Neural cell (in vitro differentiated cells): ENCODE measurements at regions not wholly inside any gene's neighbourhood (a gene's known extent, or its start where the extent isn't known, plus 50 kb on each side); places are given as distances from the start of the nearest gene placed in this dataset.
"Not testable (repeated sequence)": the region's sequence is repeated elsewhere in the genome, so short reads cannot be mapped to it uniquely, and the experiment has no call there.

ENCODE experiments used
- H2AFZ ChIP-seq: fragments of 200-600, 300-800 bp; sonication (generic), shearing (Covaris generic); 2 replicates; pipeline ENCODE4 v1.6.0; 2014; ENCODE audit warnings: low read depth, mild to moderate bottlenecking, antibody characterized with exemption, low read length, moderate library complexity
- H3F3A ChIP-seq: fragments of 200-600 bp; shearing (Covaris generic); 2 replicates; pipeline ENCODE4 v1.6.1; 2016; ENCODE audit warnings: mild to moderate bottlenecking, moderate library complexity, mixed read lengths, antibody characterized with exemption, low read length; ENCODE audit not compliant: insufficient read depth, poor library complexity, severe bottlenecking
- H3K27ac ChIP-seq: fragments of 200-600, 300-800 bp; sonication (generic), shearing (Covaris generic); 2 replicates; pipeline ENCODE4 v1.5.1; 2014; ENCODE audit warnings: mild to moderate bottlenecking, low read length, moderate library complexity
- H3K27me3 ChIP-seq: fragments of 300-800, 200-600 bp; sonication (generic), shearing (Covaris generic); 2 replicates; pipeline ENCODE4 v1.6.0; 2014; ENCODE audit warnings: mild to moderate bottlenecking, low read depth, low read length, moderate library complexity; ENCODE audit not compliant: insufficient read depth
- H3K36me3 ChIP-seq: fragments of 300-800, 200-600 bp; sonication (generic), shearing (Covaris generic); 2 replicates; pipeline ENCODE4 v1.5.1; 2014; ENCODE audit warnings: mild to moderate bottlenecking, antibody characterized with exemption, low read length, moderate library complexity; ENCODE audit not compliant: insufficient read depth
- H3K4me2 ChIP-seq: fragments of 300-800, 200-600 bp; sonication (generic), shearing (Covaris generic); 2 replicates; pipeline ENCODE4 v1.6.0; 2014; ENCODE audit warnings: mild to moderate bottlenecking, low read length
- H3K4me3 ChIP-seq: fragments of 300-800, 200-600 bp; sonication (generic), shearing (Covaris generic); 2 replicates; pipeline ENCODE4 v1.5.1; 2014; ENCODE audit warnings: mild to moderate bottlenecking, low read length, moderate library complexity
- H3K79me2 ChIP-seq: fragments of 200-600 bp; shearing (Covaris generic); replicated peaks from 2 replicates; pipeline ENCODE4 v1.6.0; 2014; ENCODE audit warnings: mild to moderate bottlenecking, low read length, moderate library complexity; ENCODE audit not compliant: insufficient read depth
- H3K9ac ChIP-seq: fragments of 300-800, 200-600 bp; sonication (generic), shearing (Covaris generic); 2 replicates; pipeline ENCODE4 v1.6.1; 2016; ENCODE audit warnings: mild to moderate bottlenecking, low read length, mixed read lengths
- H3K9me2 ChIP-seq: fragments of 200-600 bp; shearing (Covaris generic); 2 replicates; pipeline ENCODE4 v1.6.1; 2016; ENCODE audit warnings: mild to moderate bottlenecking, low read length, mixed read lengths; ENCODE audit not compliant: insufficient read depth
- H3K9me3 ChIP-seq: fragments of 200-600, 300-800 bp; sonication (generic), shearing (Covaris generic); 2 replicates; pipeline ENCODE4 v1.6.1; 2016; ENCODE audit warnings: mild to moderate bottlenecking, mixed run types, low read length, moderate library complexity, mixed read lengths
- H4K20me1 ChIP-seq: fragments of 200-600 bp; shearing (Covaris generic); 2 replicates; pipeline ENCODE4 v1.6.1; 2016; ENCODE audit warnings: mild to moderate bottlenecking, mixed run types; ENCODE audit not compliant: insufficient read depth
- CTCF ChIP-seq: fragments of 450-650 bp; IDR thresholded peaks from 2 replicates; pipeline ENCODE4 v1.5.1; 2014; ENCODE audit warnings: antibody characterized with exemption, mild to moderate bottlenecking, moderate library complexity; ENCODE audit not compliant: poor library complexity, severe bottlenecking
- EP300 ChIP-seq: fragments of 450-650 bp; conservative IDR thresholded peaks from 2 replicates; pipeline ENCODE4 v1.6.1; 2014; ENCODE audit warnings: antibody characterized with exemption, mild to moderate bottlenecking, moderate library complexity; ENCODE audit not compliant: poor library complexity, severe bottlenecking
- EZH2 ChIP-seq: fragments of 200-600, 300-800 bp; shearing (Covaris generic), sonication (generic); IDR thresholded peaks from 2 replicates; pipeline ENCODE4 v1.6.1; 2014; ENCODE audit warnings: antibody characterized with exemption, low read length, borderline replicate concordance, mild to moderate bottlenecking; ENCODE audit not compliant: insufficient read depth, poor library complexity, severe bottlenecking
- MXI1 ChIP-seq: fragments of 450-650 bp; conservative IDR thresholded peaks from 2 replicates; pipeline ENCODE4 v1.6.1; 2014; ENCODE audit warnings: antibody characterized with exemption, mild to moderate bottlenecking; ENCODE audit not compliant: poor library complexity, severe bottlenecking
- POLR2AphosphoS5 ChIP-seq: IDR thresholded peaks from 2 replicates; pipeline ENCODE4 v1.6.1; 2012
- RAD21 ChIP-seq: fragments of 450-650 bp; conservative IDR thresholded peaks from 2 replicates; pipeline ENCODE4 v1.6.1; 2014; ENCODE audit warnings: antibody characterized with exemption, mild to moderate bottlenecking, moderate library complexity
- SMC3 ChIP-seq: fragments of 450-650 bp; conservative IDR thresholded peaks from 2 replicates; pipeline ENCODE4 v1.6.1; 2014; ENCODE audit warnings: antibody characterized with exemption, mild to moderate bottlenecking, moderate library complexity; ENCODE audit not compliant: poor library complexity
- TAF1 ChIP-seq: IDR thresholded peaks from 2 replicates; pipeline ENCODE4 v1.6.1; 2012; ENCODE audit warnings: low read depth
- TF ChIP-seq, protein P1 (sequence below): IDR thresholded peaks from 2 replicates; pipeline ENCODE4 v1.6.1; 2012; ENCODE audit warnings: borderline replicate concordance

GRCh38 chr17:5770441-5771270, 186.3 kb upstream of the NLRP1 start:
- Histone ChIP-seq H3K9ac (peak overlapping the region; percentile 27), H3K79me2 (no peaks in the 10 kb centered on the region), H3K9me2 (no peaks in the 10 kb centered on the region), H3K36me3 (no peaks in the 10 kb centered on the region), H3K4me2 (no peak overlapping the region), H3K9me3 (no peaks in the 10 kb centered on the region), H3K27me3 (no peaks in the 10 kb centered on the region), H4K20me1 (no peaks in the 10 kb centered on the region), H3K27ac (peak overlapping the region; percentile 37), H2AFZ (peak overlapping the region; percentile 46), H3K4me3 (no peak overlapping the region), H3F3A (no peaks in the 10 kb centered on the region)
- TF ChIP-seq, protein P1, sequence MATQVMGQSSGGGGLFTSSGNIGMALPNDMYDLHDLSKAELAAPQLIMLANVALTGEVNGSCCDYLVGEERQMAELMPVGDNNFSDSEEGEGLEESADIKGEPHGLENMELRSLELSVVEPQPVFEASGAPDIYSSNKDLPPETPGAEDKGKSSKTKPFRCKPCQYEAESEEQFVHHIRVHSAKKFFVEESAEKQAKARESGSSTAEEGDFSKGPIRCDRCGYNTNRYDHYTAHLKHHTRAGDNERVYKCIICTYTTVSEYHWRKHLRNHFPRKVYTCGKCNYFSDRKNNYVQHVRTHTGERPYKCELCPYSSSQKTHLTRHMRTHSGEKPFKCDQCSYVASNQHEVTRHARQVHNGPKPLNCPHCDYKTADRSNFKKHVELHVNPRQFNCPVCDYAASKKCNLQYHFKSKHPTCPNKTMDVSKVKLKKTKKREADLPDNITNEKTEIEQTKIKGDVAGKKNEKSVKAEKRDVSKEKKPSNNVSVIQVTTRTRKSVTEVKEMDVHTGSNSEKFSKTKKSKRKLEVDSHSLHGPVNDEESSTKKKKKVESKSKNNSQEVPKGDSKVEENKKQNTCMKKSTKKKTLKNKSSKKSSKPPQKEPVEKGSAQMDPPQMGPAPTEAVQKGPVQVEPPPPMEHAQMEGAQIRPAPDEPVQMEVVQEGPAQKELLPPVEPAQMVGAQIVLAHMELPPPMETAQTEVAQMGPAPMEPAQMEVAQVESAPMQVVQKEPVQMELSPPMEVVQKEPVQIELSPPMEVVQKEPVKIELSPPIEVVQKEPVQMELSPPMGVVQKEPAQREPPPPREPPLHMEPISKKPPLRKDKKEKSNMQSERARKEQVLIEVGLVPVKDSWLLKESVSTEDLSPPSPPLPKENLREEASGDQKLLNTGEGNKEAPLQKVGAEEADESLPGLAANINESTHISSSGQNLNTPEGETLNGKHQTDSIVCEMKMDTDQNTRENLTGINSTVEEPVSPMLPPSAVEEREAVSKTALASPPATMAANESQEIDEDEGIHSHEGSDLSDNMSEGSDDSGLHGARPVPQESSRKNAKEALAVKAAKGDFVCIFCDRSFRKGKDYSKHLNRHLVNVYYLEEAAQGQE: no peak
- TF ChIP-seq SMC3 (no peak), CTCF (no peak), EZH2 (no peak), POLR2AphosphoS5 (no peak), RAD21 (no peak), EP300 (no peak), MXI1 (no peak), TAF1 (no peak)

DNA sequence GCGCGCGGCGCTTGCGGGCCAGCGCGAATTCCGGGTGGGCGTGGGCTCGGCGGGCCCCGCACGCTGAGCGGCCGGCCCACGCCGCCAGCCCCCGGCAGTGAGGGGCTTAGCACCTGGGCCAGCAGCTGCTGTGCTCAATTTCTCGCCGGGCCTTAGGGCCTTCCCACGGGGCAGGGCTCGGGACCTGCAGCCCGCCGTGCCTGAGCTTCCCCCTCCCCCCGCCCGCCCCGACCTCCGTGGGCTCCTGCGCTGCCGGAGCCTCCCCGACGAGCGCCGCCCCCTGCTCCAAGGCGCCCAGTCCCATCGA, 186.9 kb upstream of the NLRP1 start:
- not testable (repeated sequence) for H3F3A ChIP-seq, H3K9me3 ChIP-seq, H2AFZ ChIP-seq, H3K4me3 ChIP-seq, H3K9ac ChIP-seq, H3K9me2 ChIP-seq, H3K36me3 ChIP-seq, H3K79me2 ChIP-seq, H3K4me2 ChIP-seq, H3K27me3 ChIP-seq, H3K27ac ChIP-seq, H4K20me1 ChIP-seq

DNA sequence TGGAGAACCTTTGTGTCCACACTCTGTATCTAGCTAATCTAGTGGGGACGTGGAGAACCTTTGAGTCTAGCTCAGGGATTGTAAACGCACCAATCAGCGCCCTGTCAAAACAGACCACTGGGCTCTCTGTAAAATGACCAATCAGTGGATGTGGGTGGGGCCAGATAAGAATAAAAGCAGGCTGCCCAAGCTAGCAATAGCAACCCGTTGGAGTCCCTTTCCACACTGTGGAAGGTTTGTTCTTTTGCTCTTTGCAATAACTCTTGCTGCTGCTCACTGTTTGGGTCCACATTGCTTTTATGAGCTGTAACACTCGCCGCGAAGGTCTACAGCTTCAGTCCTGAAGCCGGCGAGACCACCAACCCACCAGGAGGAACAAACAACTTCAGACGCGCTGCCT, 187.7 kb upstream of the NLRP1 start:
- not testable (repeated sequence) for H3K4me2 ChIP-seq, H4K20me1 ChIP-seq, H3K9me3 ChIP-seq, H3K36me3 ChIP-seq, H3K79me2 ChIP-seq, H2AFZ ChIP-seq, H3K27ac ChIP-seq, H3K27me3 ChIP-seq, H3F3A ChIP-seq, H3K9me2 ChIP-seq, H3K9ac ChIP-seq, H3K4me3 ChIP-seq
